GM10266 (cell line): ENCODE measurements at regions not wholly inside any gene's neighbourhood (a gene's known extent, or its start where the extent isn't known, plus 50 kb on each side); places are given as distances from the start of the nearest gene placed in this dataset.
"Not testable (repeated sequence)": the region's sequence is repeated elsewhere in the genome, so short reads cannot be mapped to it uniquely, and the experiment has no call there.

Source experiments
- DNase-seq: peaks from one replicate; pipeline ENCODE4 v3.0.0; 2012; ENCODE audit errors: extremely low spot score
- CTCF ChIP-seq: IDR thresholded peaks from 2 replicates; pipeline ENCODE4 v1.5.1; 2012; ENCODE audit warnings: mild to moderate bottlenecking, low read depth; ENCODE audit not compliant: control insufficient read depth, insufficient read depth; ENCODE audit errors: missing control alignments

GRCh38 chr20:11497545-11497944, 420.1 kb upstream of the BTBD3 start:
- no peak for DNase-seq
- TF ChIP-seq CTCF, result no peak

GRCh38 chr20:11499101-11499634, 418.5 kb upstream of the BTBD3 start:
- no peak for DNase-seq
- TF ChIP-seq CTCF, result no peak

GRCh38 chr20:11502061-11502460, 415.6 kb upstream of the BTBD3 start:
- no peak for DNase-seq

GRCh38 chr20:11502671-11503070, 415.0 kb upstream of the BTBD3 start:
- TF ChIP-seq CTCF, result no peak
- DNase-seq, result no peak

More at GRCh38 chr20:11502061-11502460, 415.6 kb upstream of the BTBD3 start:
- no peak for TF ChIP-seq CTCF

- DNase-seq, result no peak
- no peak for TF ChIP-seq CTCF
These were observed 407.9 kb upstream of the BTBD3 start for GRCh38 chr20:11509776-11510175.

- no peak for DNase-seq
- no peak for TF ChIP-seq CTCF
These were observed 405.9 kb upstream of the BTBD3 start for GRCh38 chr20:11511821-11512220.

GRCh38 chr20:11513241-11513745, 404.4 kb upstream of the BTBD3 start:
- DNase-seq, result not testable (repeated sequence)

GRCh38 chr20:11516448-11516847, 401.2 kb upstream of the BTBD3 start:
- TF ChIP-seq CTCF, result no peak
- DNase-seq, result no peak
